K562 (cell line): ENCODE measurements at regions not wholly inside any gene's neighbourhood (a gene's known extent, or its start where the extent isn't known, plus 50 kb on each side); places are given as distances from the start of the nearest gene placed in this dataset.

Experiments
- ATAC-seq: fragments of 200-7000 bp; cut with Tn5 transposase; 3 replicates; pipeline ENCODE4 v1.9.1; 2020; ENCODE audit warnings: moderate library complexity
- BruUV-seq: library from RNA; stranded (reverse); fragments of 400-500 nt; replicated peaks from 2 replicates; lab custom pipeline; 2021; lab: Mats Ljungman, UMichigan
- CTCF ChIA-PET: fragments of 300-600 bp; formaldehyde crosslinking; extraction: SDS; loops from one replicate; lab custom pipeline; 2021; ENCODE audit warnings: low intra/inter-chr PET ratio; lab: Yijun Ruan, JAX
- POLR2A ChIA-PET: fragments of 300-600, 350-650 bp; sonication (Branson Sonifier 250); formaldehyde crosslinking; extraction: SDS; loops from one replicate; lab custom pipeline; 2021; ENCODE audit warnings: antibody characterized with exemption, inconsistent platforms; lab: Yijun Ruan, JAX
- DNase-seq, 4 experiments: peaks; one replicate each; pipeline versions ENCODE4 v3.0.0 to v3.0.0-alpha.2; 2011 to 2018; ENCODE audit warnings: low spot score in 3 of 4, mixed read lengths in 3 of 4; ENCODE audit errors: extremely low read depth in 1 of 4
- FAIRE-seq: peaks from 2 replicates; lab custom pipeline; 2011; peaks lifted over from hg19 to GRCh38; lab: Jason Lieb, UNC
- H2AFZ ChIP-seq: 2 replicates; pipeline ENCODE4 v1.6.0; 2011; ENCODE audit warnings: low read depth, low read length, control low read depth, inconsistent platforms
- H3K27ac ChIP-seq: fragments of 200-600 bp; 3 replicates; pipeline ENCODE4 v1.8.0; 2011; ENCODE audit warnings: low read depth, mild to moderate bottlenecking, control low read depth, inconsistent platforms, low read length, moderate library complexity, mixed read lengths; ENCODE audit errors: extremely low read depth
- H3K27me3 ChIP-seq, 2 experiments: fragments of 300-600 bp in 1 of 2; 2 replicates in 1 of 2; 3 replicates in 1 of 2; pipeline versions ENCODE4 v1.6.0 to v1.8.0; 2011; ENCODE audit warnings: inconsistent platforms in 2 of 2, low read length in 2 of 2, mild to moderate bottlenecking in 1 of 2, mixed read lengths in 1 of 2, moderate library complexity in 1 of 2; ENCODE audit not compliant: control insufficient read depth in 2 of 2, insufficient read depth in 2 of 2
- H3K36me3 ChIP-seq: fragments of 300-600 bp; 3 replicates; pipeline ENCODE4 v1.8.0; 2011; ENCODE audit warnings: mild to moderate bottlenecking, low read length, inconsistent platforms; ENCODE audit not compliant: control insufficient read depth, insufficient read depth
- H3K4me1 ChIP-seq, 2 experiments: fragments of 200-600 bp in 1 of 2; replicated peaks in 1 of 2; 2 replicates in 1 of 2; 3 replicates in 1 of 2; pipeline versions ENCODE4 v1.5.1 to v1.8.0; 2011; ENCODE audit warnings: inconsistent platforms in 2 of 2, low read length in 2 of 2, mild to moderate bottlenecking in 1 of 2, mixed read lengths in 1 of 2, moderate library complexity in 1 of 2; ENCODE audit not compliant: control insufficient read depth in 2 of 2, insufficient read depth in 2 of 2
- H3K4me2 ChIP-seq: 2 replicates; pipeline ENCODE4 v1.6.1; 2011; ENCODE audit warnings: low read length, control low read depth, inconsistent platforms, mixed read lengths; ENCODE audit not compliant: insufficient read depth
- H3K4me3 ChIP-seq: fragments of 200-600 bp; sonication (generic), shearing (Covaris generic); 2 replicates; pipeline ENCODE4 v1.5.1; 2016; ENCODE audit warnings: control low read depth, inconsistent platforms
- H3K79me2 ChIP-seq: fragments of 200-600 bp; 3 replicates; pipeline ENCODE4 v1.8.0; 2011; ENCODE audit warnings: low read length, inconsistent platforms; ENCODE audit not compliant: control insufficient read depth, insufficient read depth
- H3K9ac ChIP-seq, 2 experiments: 2 replicates each; pipeline versions ENCODE4 v1.6.0 to v1.6.1; 2011; ENCODE audit warnings: low read depth in 2 of 2, low read length in 2 of 2, control low read depth in 1 of 2, inconsistent platforms in 1 of 2, mild to moderate bottlenecking in 1 of 2, mixed read lengths in 1 of 2; ENCODE audit not compliant: insufficient read depth in 1 of 2
- H3K9me1 ChIP-seq: one replicate; pipeline ENCODE4 v1.6.0; 2011; ENCODE audit warnings: inconsistent platforms, mild to moderate bottlenecking, low read length, moderate library complexity; ENCODE audit not compliant: control insufficient read depth, insufficient read depth
- H3K9me3 ChIP-seq: replicated peaks from 2 replicates; pipeline ENCODE4 v1.5.1; 2011; ENCODE audit warnings: low read depth, low read length, inconsistent platforms; ENCODE audit not compliant: control insufficient read depth, insufficient read depth
- H4K20me1 ChIP-seq: replicated peaks from 2 replicates; pipeline ENCODE4 v1.6.1; 2011; ENCODE audit warnings: low read length, inconsistent platforms, mixed read lengths; ENCODE audit not compliant: control insufficient read depth, insufficient read depth
- ARID2 ChIP-seq: fragments of 450-650 bp; IDR thresholded peaks from 2 replicates; pipeline ENCODE4 v1.6.1; 2017; ENCODE audit warnings: antibody characterized with exemption, mild to moderate bottlenecking
- BACH1 ChIP-seq: fragments of 200-800 bp; sonication (Bioruptor generic); IDR thresholded peaks from 2 replicates; pipeline ENCODE4 v1.6.1; 2016; ENCODE audit warnings: missing genetic modification characterization, missing compliant biosample characterization
- BRD9 ChIP-seq: fragments of 450-650 bp; IDR thresholded peaks from 2 replicates; pipeline ENCODE4 v1.6.1; 2018; ENCODE audit warnings: low read depth; ENCODE audit not compliant: partially characterized antibody
- CREBBP ChIP-seq: IDR thresholded peaks from one replicate; pipeline ENCODE4 v1.6.1; 2012; ENCODE audit warnings: low read depth, mild to moderate bottlenecking, control low read depth, inconsistent platforms, low read length
- ETV1 ChIP-seq: fragments of 450-650 bp; conservative IDR thresholded peaks from 2 replicates; pipeline ENCODE4 v1.6.1; 2016; ENCODE audit warnings: missing genetic modification characterization, control low read depth, low read depth, missing compliant biosample characterization
- HNRNPUL1 ChIP-seq: fragments of 200-400 bp; formaldehyde crosslinking; IDR thresholded peaks from 2 replicates; pipeline ENCODE4 v1.6.1; 2017; ENCODE audit warnings: low read length
- MCM3 ChIP-seq: fragments of 450-650 bp; IDR thresholded peaks from 2 replicates; pipeline ENCODE4 v1.6.1; 2016
- NEUROD1 ChIP-seq: fragments of 150-350 bp; IDR thresholded peaks from 2 replicates; pipeline ENCODE4 v1.6.1; 2014; ENCODE audit warnings: borderline replicate concordance, low read length, low read depth; ENCODE audit not compliant: partially characterized antibody
- NONO ChIP-seq, 2 experiments: fragments of 200-400 bp in 1 of 2; fragments of 450-650 bp in 1 of 2; formaldehyde crosslinking in 1 of 2; IDR thresholded peaks; 2 replicates each; pipeline ENCODE4 v1.6.1; 2017; ENCODE audit warnings: low read depth in 2 of 2, mild to moderate bottlenecking in 2 of 2, moderate library complexity in 2 of 2, low read length in 1 of 2
- RAD51 ChIP-seq: fragments of 450-650 bp; IDR thresholded peaks from 2 replicates; pipeline ENCODE4 v1.7.1; 2016; ENCODE audit warnings: low read depth, mild to moderate bottlenecking, borderline replicate concordance
- TEAD4 ChIP-seq, 2 experiments: sonication (generic) in 1 of 2; formaldehyde crosslinking in 1 of 2; IDR thresholded peaks; 2 replicates each; pipeline versions ENCODE4 v1.6.1 to v1.8.0; 2012 to 2022; ENCODE audit warnings: borderline replicate concordance in 1 of 2, inconsistent platforms in 1 of 2, low read length in 1 of 2, mild to moderate bottlenecking in 1 of 2, missing genetic modification reagents in 1 of 2
- ZC3H11A ChIP-seq: IDR thresholded peaks from 2 replicates; pipeline ENCODE4 v1.6.1; 2012; ENCODE audit warnings: low read depth, low read length, improper control_type of control experiment
- ZNF175 ChIP-seq: fragments of 200-800 bp; sonication (Bioruptor generic); IDR thresholded peaks from 2 replicates; pipeline ENCODE4 v1.6.1; 2016; ENCODE audit warnings: low read depth, mild to moderate bottlenecking, missing genetic modification characterization, missing compliant biosample characterization
- ZNF23 ChIP-seq: fragments of 250-450 bp; sonication (Bioruptor Pico); IDR thresholded peaks from 2 replicates; pipeline ENCODE4 v1.4.0; 2020; ENCODE audit warnings: mild to moderate bottlenecking
- WGBS: fragments of 100-300 bp; shearing (Covaris generic); methylation state at CpG from one replicate; pipeline ENCODE4 v1.1.6; 2016; ENCODE audit warnings: low coverage, mixed read lengths; ENCODE audit not compliant: insufficient coverage; ENCODE audit errors: missing lambda C conversion rate; 5-methylcytosine and 5-hydroxymethylcytosine counted together
- in situ Hi-C: fragments of 300-500 bp; cut with MboI; formaldehyde crosslinking; loops from 4 replicates; pipeline ENCODE4 v1.15.0; 2018; ENCODE audit warnings: inconsistent platforms, mixed read lengths
- intact Hi-C: fragments of 100-400 bp; cut with micrococcal nuclease; formaldehyde crosslinking; loops from 2 replicates; pipeline ENCODE4 v1.14.2; 2022
- TF ChIP-seq, protein P1 (sequence below), 3 experiments: fragments of 200-800 bp in 1 of 3; sonication (Bioruptor generic) in 1 of 3; sonication (generic) in 1 of 3; formaldehyde crosslinking in 1 of 3; IDR thresholded peaks; 2 replicates each; pipeline versions ENCODE4 v1.6.1 to v1.8.0; 2016 to 2022; ENCODE audit warnings: mild to moderate bottlenecking in 2 of 3, missing compliant biosample characterization in 2 of 3, missing genetic modification characterization in 2 of 3, missing genetic modification reagents in 1 of 3
- TF ChIP-seq, protein P2 (sequence below): fragments of 450-650 bp; formaldehyde crosslinking; IDR thresholded peaks from 2 replicates; pipeline ENCODE4 v1.4.0; 2022; ENCODE audit warnings: missing genetic modification characterization

DNA sequence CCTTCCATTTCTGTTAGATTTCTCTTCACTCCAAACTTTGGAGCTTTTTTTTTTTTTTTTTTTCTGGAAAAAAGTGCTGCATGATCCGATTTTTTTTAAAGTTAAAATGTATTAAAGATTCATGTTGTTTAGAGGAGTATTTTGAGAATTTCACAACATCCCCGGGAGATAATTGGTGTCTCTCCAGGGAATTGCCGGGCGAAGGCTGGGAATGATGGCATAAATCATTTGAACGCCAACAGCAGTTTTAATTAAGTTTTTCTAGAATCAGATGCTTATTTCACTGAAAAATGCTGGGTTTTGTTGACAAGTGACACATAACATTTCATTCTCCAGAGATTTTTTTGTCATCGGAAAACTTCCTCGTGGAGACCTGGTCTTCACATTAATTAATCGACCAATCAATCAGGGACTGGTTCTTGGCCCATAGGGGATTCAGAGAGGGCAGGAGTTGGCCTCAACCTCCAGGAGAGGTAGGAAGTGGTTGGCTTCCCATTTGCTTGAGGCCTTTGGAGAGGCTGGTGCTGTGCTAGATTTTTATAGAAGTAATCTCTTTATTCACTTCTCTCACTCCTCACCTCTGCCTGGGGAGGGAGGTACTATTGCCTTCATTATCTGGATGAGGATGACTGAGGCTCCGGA, 439.4 kb downstream of the TYW1 start:
- Histone ChIP-seq H3K9me3 (no peaks in the 10 kb centered on the region), H2AFZ (no peak overlapping the region), H3K79me2 (no peaks in the 10 kb centered on the region), H3K4me1 (no peaks in the 10 kb centered on the region; a peak in 1 of 5 replicates), H3K4me3 (no peak overlapping the region), H3K27me3 (peaks cover 9 to 23% of the 10 kb centered on the region in 2 experiments; a peak in 2 of 5 replicates), H4K20me1 (no peaks in the 10 kb centered on the region; the same call in 1 of the 2 replicates), H3K4me2 (no peak overlapping the region), H3K27ac (no peak overlapping the region), H3K9ac (no peak overlapping the region), H3K36me3 (no peaks in the 10 kb centered on the region), H3K9me1 (no peaks in the 10 kb centered on the region)
- TF ChIP-seq NONO (IDR thresholded peaks at IDR 0.05; ENCODE audit: low read depth in 2 of 2, low read length in 1 of 2) (no peak), NEUROD1 (no peak), BACH1 (no peak), ZNF23 (CRISPR knock-in tag) (no peak), TEAD4 (IDR thresholded peaks at IDR 0.05; ENCODE audit: low read length) (no peak), TEAD4 (CRISPR knock-in tag; IDR thresholded peaks at IDR 0.05; ENCODE audit: borderline replicate concordance) (no peak), BRD9 (no peak), MCM3 (no peak), CREBBP (no peak), ETV1 (tag) (no peak), RAD51 (no peak), ARID2 (no peak), HNRNPUL1 (no peak), ZC3H11A (no peak), ZNF175 (no peak)
- TF ChIP-seq, protein P1, sequence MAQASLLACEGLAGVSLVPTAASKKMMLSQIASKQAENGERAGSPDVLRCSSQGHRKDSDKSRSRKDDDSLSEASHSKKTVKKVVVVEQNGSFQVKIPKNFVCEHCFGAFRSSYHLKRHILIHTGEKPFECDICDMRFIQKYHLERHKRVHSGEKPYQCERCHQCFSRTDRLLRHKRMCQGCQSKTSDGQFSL (CRISPR knock-in tag; IDR thresholded peaks at IDR 0.05) = no peak
- TF ChIP-seq, protein P1 (tag; IDR thresholded peaks at IDR 0.05) = no peak
- TF ChIP-seq, protein P2, sequence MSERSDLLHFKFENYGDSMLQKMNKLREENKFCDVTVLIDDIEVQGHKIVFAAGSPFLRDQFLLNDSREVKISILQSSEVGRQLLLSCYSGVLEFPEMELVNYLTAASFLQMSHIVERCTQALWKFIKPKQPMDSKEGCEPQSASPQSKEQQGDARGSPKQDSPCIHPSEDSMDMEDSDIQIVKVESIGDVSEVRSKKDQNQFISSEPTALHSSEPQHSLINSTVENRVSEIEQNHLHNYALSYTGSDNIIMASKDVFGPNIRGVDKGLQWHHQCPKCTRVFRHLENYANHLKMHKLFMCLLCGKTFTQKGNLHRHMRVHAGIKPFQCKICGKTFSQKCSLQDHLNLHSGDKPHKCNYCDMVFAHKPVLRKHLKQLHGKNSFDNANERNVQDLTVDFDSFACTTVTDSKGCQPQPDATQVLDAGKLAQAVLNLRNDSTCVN = no peak
- in situ Hi-C loops = no loop called here
- no peak for ATAC-seq
- no peak for FAIRE-seq
- WGBS = under 1% methylated on average over 9 of the region's 9 CpGs
- no TSS peak for BruUV-seq
- ChIA-PET POLR2A (interaction anchor here (0.6 kb wide), 1 partner anchor 14 kb away, joined by 3 read pairs; no protein-coding TSS in a partner anchor), CTCF (no interaction called here)
- intact Hi-C loops = no loop called here
- DNase-seq = no peak
